Activated CD4-positive, alpha-beta T cell treated with anti-CD3 and anti-CD28 coated beads, Interleukin-2, Interleukin-4, amounts not matched to agents 100 ng/mL and 50 ng/mL, durations not matched to agents 16 hours and 8 hours (primary cell): ENCODE measurements at regions not wholly inside any gene's neighbourhood (a gene's known extent, or its start where the extent isn't known, plus 50 kb on each side); places are given as distances from the start of the nearest gene placed in this dataset.
"Not testable (repeated sequence)": the region's sequence is repeated elsewhere in the genome, so short reads cannot be mapped to it uniquely, and the experiment has no call there.

Source experiments
- DNase-seq: peaks from one replicate; pipeline ENCODE4 v3.0.0-alpha.2; 2020; ENCODE audit warnings: low spot score

GRCh38 chr17:79560527-79560926 lies 50.3 kb downstream of the RBFOX3 start:
- no peak for DNase-seq

GRCh38 chr17:79559111-79559887 lies 51.6 kb downstream of the RBFOX3 start:
- no peak for DNase-seq

DNA sequence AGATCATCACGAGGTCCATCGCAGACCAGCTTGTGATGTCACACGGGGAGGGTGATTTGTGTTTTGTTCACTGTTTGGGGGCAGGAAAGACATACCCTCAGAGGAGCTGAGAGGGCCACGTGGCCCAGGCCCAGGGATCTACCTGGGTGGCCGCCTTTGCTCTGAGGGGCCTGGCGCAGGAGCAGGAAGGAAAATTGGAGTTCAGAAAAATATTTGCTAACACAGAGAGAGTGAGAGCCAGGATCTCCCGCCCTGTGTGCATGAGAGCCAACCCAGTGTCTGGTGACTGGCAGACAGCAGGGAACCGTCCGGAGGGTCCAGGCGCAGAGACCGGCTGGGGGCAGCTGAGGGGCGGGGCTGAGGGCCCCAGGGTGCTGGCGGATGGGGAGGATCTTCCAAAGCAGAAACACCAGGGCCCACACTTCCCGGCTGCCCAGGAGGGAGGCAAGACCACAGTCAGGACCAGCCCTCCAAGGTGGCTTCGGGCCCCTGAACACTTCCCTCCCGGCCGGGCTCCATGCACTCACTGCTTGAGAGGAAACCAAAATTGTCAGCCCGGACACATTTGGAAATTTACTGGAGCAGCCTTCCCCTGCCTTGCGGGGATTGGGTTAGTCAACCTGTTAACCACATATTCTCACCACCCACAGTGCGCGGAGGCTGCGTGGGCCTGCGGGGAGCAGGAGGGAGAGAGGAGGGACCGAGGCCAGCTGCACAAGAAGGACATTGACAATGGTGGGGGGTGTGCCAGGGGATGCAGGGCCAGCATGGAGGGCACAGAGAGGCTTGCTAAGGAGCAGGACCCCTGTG lies 52.6 kb downstream of the RBFOX3 start:
- no peak for DNase-seq

GRCh38 chr17:79557276-79558090 lies 53.4 kb downstream of the RBFOX3 start:
- DNase-seq: no peak

GRCh38 chr17:79556271-79556670 lies 54.6 kb downstream of the RBFOX3 start:
- DNase-seq: no peak

DNA sequence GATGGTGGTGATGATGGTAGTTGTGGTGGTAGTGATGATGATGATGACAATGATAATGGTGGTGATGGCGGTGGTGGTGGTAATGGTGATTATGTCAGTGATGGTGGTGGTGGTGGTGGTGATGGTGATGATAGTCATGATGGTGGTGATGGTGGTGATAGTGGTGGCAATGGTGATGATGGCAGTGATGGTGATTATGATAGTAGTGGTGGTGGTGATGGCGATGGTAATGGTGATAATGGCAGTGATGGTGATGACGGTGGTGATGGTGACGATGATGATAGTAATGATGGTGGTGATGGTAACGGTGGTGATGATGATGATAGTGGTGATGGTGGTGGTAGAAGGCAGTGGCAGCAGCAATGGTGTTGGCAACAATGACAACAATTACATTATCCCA lies 55.3 kb downstream of the RBFOX3 start:
- DNase-seq: no peak

DNA sequence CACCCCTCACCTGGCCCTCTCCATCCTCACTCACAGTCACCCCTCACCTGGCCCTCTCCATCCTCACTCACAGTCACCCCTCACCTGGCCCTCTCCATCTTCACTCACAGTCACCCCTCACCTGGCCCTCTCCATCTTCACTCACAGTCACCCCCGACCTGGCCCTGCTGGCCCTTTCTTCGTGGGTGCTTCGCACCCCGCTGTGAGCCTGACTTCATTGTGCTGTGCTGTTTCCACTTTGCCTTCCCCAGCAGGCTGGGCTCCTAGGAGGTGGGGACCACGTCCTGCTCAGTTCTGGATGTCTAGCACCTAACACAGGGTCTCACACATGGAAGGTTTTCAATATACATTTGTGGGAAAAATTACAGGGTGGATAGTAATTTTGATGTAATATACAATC lies 56.5 kb downstream of the RBFOX3 start:
- DNase-seq: not testable (repeated sequence)

DNA sequence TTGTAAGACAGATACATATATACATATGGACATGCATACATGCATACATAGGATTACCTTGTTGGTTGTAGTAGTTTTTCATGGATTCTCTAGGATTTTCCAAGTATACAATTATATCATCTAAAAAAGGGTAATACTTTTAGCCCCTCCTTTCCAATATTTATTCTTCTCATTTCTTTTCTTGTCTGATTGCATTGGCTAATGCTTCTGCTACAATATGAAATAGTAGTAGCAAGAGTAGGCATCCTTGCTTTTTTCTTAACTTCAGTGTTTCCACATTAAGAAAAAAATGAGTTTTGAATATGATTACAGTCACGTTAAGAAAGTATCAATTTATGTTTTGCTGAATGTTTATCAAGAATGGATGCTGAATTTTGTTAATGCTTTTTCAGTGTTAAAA lies 58.0 kb downstream of the RBFOX3 start:
- DNase-seq: no peak

DNA sequence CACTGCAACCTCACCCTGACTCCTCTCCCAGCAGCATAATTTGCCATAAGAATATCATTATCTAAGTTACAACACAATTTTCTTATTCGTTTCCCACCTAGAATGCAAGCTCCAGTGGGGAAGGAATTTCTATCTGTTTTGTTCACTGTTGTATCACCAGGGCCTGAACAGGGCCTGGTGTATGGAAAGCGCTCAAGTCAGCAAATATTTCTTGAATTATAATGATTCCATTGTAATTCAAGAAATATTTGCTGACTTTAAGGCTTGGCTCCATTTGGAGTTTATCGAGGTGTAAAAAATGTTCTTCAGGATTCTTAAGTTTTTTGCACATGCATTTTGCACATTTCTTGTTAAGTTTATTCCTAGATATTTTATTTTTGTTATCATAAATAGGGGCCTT lies 58.4 kb downstream of the RBFOX3 start:
- DNase-seq: no peak

GRCh38 chr17:79549141-79549915 lies 61.5 kb downstream of the RBFOX3 start:
- DNase-seq: no peak

DNA sequence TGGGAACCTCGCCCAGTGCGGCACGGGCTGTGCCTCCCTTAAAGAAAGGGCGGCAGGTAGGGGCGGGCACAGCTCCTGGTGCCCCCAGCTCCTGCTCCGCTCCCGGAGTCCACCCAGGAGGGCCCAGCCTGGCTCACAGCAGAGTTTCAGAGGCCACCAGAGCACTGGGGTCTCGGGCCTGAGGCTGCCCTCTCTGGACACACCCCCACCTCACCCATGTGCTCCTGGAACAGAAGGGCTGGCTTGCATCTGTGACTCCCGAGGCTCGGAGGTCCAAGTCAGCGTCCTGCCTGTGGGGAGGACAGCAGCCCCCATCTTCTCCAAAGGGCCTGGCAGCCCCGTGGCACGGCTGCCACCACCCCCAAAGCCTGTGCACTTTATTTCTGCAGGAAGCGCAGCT lies 62.7 kb downstream of the RBFOX3 start:
- DNase-seq: no peak

DNA sequence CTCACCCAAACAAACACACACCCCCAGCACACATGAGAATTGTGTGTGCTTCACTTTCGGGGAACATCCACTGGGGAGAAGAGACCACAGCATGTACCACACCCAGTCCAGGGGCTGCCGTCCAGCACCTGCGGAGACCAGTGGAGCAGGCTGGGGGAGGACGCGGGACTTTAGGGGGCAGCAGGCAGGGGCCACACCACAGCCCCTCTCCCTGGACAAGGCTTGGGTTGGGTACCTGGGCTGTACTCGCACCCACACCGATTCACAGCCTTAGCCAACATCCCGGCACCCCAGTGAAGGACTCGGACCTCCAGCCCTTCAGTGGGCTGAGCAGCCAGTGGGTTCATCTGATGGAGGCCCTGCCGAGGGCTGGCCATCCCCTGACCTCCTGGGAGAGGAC lies 63.3 kb downstream of the RBFOX3 start:
- DNase-seq: no peak

- not testable (repeated sequence) for DNase-seq
Measured at GRCh38 chr17:79547171-79547570, 63.7 kb downstream of the RBFOX3 start.

- DNase-seq: no peak
Measured at GRCh38 chr17:79546386-79546785, 64.5 kb downstream of the RBFOX3 start.

DNA sequence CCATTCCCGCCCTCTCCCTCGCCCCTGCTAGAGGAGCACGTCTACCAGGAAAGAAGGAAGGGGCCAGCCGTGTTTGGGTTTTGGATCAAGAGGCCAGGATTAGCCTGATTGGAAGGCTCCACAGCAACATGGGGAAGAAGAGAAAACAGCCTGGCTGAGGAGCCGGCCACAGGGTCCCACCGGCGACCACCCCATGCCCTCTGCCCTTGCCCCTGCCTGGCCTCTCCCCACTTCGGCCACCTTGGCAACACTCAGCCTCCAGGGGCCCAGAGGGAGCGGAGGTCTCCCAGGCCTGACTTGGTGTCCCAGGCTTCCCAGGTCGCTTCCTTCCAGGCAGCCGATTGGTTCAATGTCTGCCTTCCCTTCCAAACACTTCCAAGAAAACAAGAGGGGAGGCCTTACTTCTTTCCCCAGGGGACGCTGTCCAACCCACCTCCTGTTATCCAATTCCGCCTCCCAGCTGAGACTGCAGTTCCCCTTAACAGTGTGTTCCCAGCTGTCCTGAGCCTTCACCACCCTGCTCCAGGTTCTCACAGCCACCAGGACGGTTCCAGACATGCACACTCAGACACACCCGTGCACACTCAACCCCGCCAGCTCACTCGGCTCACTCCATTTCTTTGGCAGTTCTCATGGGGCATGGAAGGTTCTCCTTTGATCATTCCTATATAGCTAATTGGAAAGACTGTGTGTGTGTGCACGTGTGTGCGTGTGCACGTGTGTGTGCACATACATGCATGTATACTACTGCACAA lies 65.4 kb downstream of the RBFOX3 start:
- DNase-seq: no peak

GRCh38 chr17:79544142-79544914 lies 66.5 kb downstream of the RBFOX3 start:
- DNase-seq: no peak

- DNase-seq: no peak
Measured at GRCh38 chr17:79543531-79543930, 67.3 kb downstream of the RBFOX3 start.

GRCh38 chr17:79542718-79543117 lies 68.1 kb downstream of the RBFOX3 start:
- DNase-seq: no peak

GRCh38 chr17:79541056-79541850 lies 69.6 kb downstream of the RBFOX3 start:
- no peak for DNase-seq
